Astrocyte of the spinal cord (primary cell): ENCODE measurements at regions not wholly inside any gene's neighbourhood (a gene's known extent, or its start where the extent isn't known, plus 50 kb on each side); places are given as distances from the start of the nearest gene placed in this dataset.

ENCODE experiments used
- DNase-seq: peaks from one replicate; pipeline ENCODE4 v3.0.0; 2011; ENCODE audit warnings: low read depth, low spot score
- H3K4me3 ChIP-seq: 2 replicates; pipeline ENCODE4 v1.5.1; 2011; ENCODE audit warnings: low read depth, mild to moderate bottlenecking, low read length, moderate library complexity
- in situ Hi-C: cut with HindIII; loops from 2 replicates; pipeline ENCODE4 v1.10.0; 2017; ENCODE audit warnings: low sequenced_read_pairs
- TF ChIP-seq, protein P1 (sequence below): IDR thresholded peaks from 2 replicates; pipeline ENCODE4 v1.5.1; 2012; ENCODE audit warnings: low read depth, mild to moderate bottlenecking, low read length, inconsistent platforms

DNA sequence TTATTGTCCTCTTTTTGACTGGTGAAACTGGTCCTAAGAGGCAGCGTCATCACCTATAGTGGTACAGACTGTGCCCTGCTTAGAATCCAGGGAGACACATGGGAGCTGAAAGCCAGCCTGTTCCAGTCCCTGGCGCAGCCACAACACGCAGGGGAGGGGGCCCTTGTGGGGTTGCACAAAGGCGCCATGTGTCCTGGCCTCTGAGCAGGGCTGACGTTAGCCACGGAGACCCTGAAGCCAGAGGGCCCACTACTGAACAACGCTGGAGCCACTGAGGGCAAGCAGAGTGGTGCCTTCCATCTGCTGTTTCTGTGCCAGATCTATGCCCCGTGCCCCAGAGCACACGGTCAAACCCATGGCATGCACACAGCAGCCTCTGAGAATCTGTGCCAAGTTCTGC is 147.3 kb downstream of the ACTL7B start:
- TF ChIP-seq, protein P1, sequence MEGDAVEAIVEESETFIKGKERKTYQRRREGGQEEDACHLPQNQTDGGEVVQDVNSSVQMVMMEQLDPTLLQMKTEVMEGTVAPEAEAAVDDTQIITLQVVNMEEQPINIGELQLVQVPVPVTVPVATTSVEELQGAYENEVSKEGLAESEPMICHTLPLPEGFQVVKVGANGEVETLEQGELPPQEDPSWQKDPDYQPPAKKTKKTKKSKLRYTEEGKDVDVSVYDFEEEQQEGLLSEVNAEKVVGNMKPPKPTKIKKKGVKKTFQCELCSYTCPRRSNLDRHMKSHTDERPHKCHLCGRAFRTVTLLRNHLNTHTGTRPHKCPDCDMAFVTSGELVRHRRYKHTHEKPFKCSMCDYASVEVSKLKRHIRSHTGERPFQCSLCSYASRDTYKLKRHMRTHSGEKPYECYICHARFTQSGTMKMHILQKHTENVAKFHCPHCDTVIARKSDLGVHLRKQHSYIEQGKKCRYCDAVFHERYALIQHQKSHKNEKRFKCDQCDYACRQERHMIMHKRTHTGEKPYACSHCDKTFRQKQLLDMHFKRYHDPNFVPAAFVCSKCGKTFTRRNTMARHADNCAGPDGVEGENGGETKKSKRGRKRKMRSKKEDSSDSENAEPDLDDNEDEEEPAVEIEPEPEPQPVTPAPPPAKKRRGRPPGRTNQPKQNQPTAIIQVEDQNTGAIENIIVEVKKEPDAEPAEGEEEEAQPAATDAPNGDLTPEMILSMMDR = no peak
- DNase-seq = no peak
- H3K4me3 ChIP-seq = no peak overlapping the region
- in situ Hi-C loops = no loop called here

GRCh38 chr9:108707120-108707519 is 148.7 kb downstream of the ACTL7B start:
- in situ Hi-C loops = no loop called here
- no peak overlapping the region for H3K4me3 ChIP-seq
- DNase-seq = no peak
- TF ChIP-seq, protein P1 = no peak

DNA sequence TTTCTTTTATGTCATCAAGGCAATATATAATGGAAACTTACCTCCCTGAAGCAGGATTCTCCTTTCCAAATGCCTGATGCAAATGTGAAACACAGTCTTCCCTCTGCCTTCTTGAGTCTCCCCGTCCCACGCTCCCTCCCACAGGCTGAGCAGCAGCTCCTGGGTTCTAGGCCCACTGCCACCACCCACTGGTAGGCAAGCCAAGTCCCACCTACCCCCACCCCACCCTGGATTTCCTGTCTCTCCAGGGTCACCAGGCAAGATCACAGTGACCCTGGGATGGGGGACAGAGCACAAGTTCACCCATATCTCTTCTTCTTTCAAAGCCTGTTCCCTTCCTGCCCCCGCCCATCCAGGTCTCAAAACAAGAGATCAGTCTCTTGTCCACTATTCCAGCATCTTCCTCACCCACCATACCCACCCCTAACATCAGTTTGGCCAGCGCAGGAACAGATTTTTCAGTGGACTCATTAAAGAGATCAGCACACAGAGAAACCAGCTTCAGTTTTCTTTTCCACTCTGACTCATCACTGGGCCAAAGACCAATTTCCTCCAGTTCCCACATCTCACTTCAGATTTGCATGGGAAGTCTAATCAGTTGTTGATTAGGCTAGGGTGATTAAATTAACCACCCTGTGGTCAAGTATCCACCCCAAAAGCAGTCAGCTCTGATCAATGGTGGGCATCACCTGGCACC is 151.5 kb downstream of the ACTL7B start:
- no peak overlapping the region for H3K4me3 ChIP-seq
- peak; percentile 5 for DNase-seq
- TF ChIP-seq, protein P1 = no peak
- in situ Hi-C loops = no loop called here

GRCh38 chr9:108703429-108703828 is 152.4 kb downstream of the ACTL7B start:
- DNase-seq = no peak

GRCh38 chr9:108702681-108703080 is 153.1 kb downstream of the ACTL7B start:
- TF ChIP-seq, protein P1 = no peak
- in situ Hi-C loops = no loop called here
- no peak overlapping the region for H3K4me3 ChIP-seq
- no peak for DNase-seq

More at GRCh38 chr9:108703429-108703828, 152.4 kb downstream of the ACTL7B start:
- in situ Hi-C loops = no loop called here
- no peak overlapping the region for H3K4me3 ChIP-seq
- TF ChIP-seq, protein P1 = no peak

DNA sequence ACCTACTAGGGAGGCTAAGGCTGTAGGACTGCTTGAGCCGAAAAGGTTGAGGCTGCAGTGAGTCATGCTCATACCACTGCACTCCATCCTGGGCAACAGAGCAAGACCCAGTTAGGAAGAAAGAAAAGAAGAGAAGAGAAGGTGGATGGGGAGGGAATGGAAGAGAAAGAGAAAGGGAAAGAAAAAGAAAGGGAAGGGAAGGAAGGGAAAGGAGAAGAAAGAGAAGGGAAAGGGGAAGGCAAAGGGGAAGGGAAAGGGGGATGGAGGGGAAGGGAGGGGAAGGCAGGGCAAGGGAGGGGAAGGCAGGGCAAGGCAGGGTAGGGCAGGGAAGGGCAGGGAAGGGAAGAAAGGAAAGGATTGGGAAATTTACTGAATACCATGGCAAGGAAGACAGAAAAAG is 157.0 kb downstream of the ACTL7B start:
- in situ Hi-C loops = no loop called here
- TF ChIP-seq, protein P1 = no peak
- H3K4me3 ChIP-seq = no peak overlapping the region
- no peak for DNase-seq

GRCh38 chr9:108698231-108698630 is 157.6 kb downstream of the ACTL7B start:
- no peak for DNase-seq
- TF ChIP-seq, protein P1 = no peak
- in situ Hi-C loops = no loop called here
- H3K4me3 ChIP-seq = no peak overlapping the region
